Gastrocnemius medialis (tissue), 4 donors: ENCODE measurements at regions not wholly inside any gene's neighbourhood (a gene's known extent, or its start where the extent isn't known, plus 50 kb on each side); places are given as distances from the start of the nearest gene placed in this dataset.

Experiments
- CTCF ChIP-seq, 5 experiments: fragments of 450-650 bp in 3 of 5; fragments of 200-600 bp in 2 of 5; sonication (generic) in 2 of 5; IDR thresholded peaks in 4 of 5; conservative IDR thresholded peaks in 1 of 5; 1 replicate in 4 of 5; 2 replicates in 1 of 5; pipeline ENCODE4 v1.5.1; 2016 to 2019; ENCODE audit warnings: antibody characterized with exemption in 5 of 5, mild to moderate bottlenecking in 3 of 5, moderate library complexity in 3 of 5
- POLR2A ChIP-seq, 2 donors: fragments of 450-650 bp; IDR thresholded peaks; one replicate each; pipeline ENCODE4 v1.6.1; 2017; ENCODE audit warnings: antibody characterized with exemption in 2 of 2, mild to moderate bottlenecking in 2 of 2, moderate library complexity in 2 of 2

GRCh38 chr3:86161493-86161892, 829.5 kb downstream of the VGLL3 start:
- TF ChIP-seq CTCF (IDR thresholded peaks at IDR 0.05 in 4 of 5, conservative IDR thresholded peaks at IDR 0.05 in 1 of 5) (no peak), POLR2A (IDR thresholded peaks at IDR 0.05) (no peak)
